DOHH2 (cell line): ENCODE measurements at regions not wholly inside any gene's neighbourhood (a gene's known extent, or its start where the extent isn't known, plus 50 kb on each side); places are given as distances from the start of the nearest gene placed in this dataset.

ENCODE experiments used
- H3F3A ChIP-seq: fragments of 200-600 bp; sonication (generic), shearing (Covaris generic); 2 replicates; pipeline ENCODE4 v1.6.0; 2016; ENCODE audit warnings: antibody characterized with exemption, mild to moderate bottlenecking; ENCODE audit not compliant: control insufficient read depth, insufficient read depth
- H3K27ac ChIP-seq: fragments of 200-600 bp; sonication (generic); 2 replicates; pipeline ENCODE4 v1.5.1; 2014; ENCODE audit warnings: low read depth, mild to moderate bottlenecking, low read length, moderate library complexity
- H3K27me3 ChIP-seq: fragments of 200-600 bp; sonication (generic); 2 replicates; pipeline ENCODE4 v1.6.1; 2014; ENCODE audit warnings: mild to moderate bottlenecking, low read length, mixed read lengths; ENCODE audit not compliant: control insufficient read depth
- H3K36me3 ChIP-seq: fragments of 200-600 bp; sonication (generic); 2 replicates; pipeline ENCODE4 v1.6.1; 2014; ENCODE audit warnings: mild to moderate bottlenecking, low read length, moderate library complexity, mixed read lengths; ENCODE audit not compliant: control insufficient read depth
- H3K4me1 ChIP-seq: fragments of 200-600 bp; sonication (generic); 2 replicates; pipeline ENCODE4 v1.6.1; 2014; ENCODE audit warnings: mild to moderate bottlenecking, low read length, mixed read lengths; ENCODE audit not compliant: control insufficient read depth
- H3K4me2 ChIP-seq: fragments of 200-600 bp; sonication (generic); 2 replicates; pipeline ENCODE4 v1.6.0; 2014; ENCODE audit warnings: mild to moderate bottlenecking, low read length, moderate library complexity
- H3K4me3 ChIP-seq: fragments of 200-600 bp; sonication (generic); 2 replicates; pipeline ENCODE4 v1.5.1; 2014; ENCODE audit warnings: mild to moderate bottlenecking, low read length, mixed read lengths
- H3K79me2 ChIP-seq: fragments of 200-600 bp; sonication (generic); 2 replicates; pipeline ENCODE4 v1.6.1; 2014; ENCODE audit warnings: mild to moderate bottlenecking, low read length, mixed read lengths; ENCODE audit not compliant: control insufficient read depth
- H3K9me2 ChIP-seq: fragments of 200-600 bp; sonication (generic); replicated peaks from 2 replicates; pipeline ENCODE4 v1.6.1; 2014; ENCODE audit warnings: mild to moderate bottlenecking, low read length, mixed read lengths; ENCODE audit not compliant: control insufficient read depth
- H3K9me3 ChIP-seq: fragments of 200-600 bp; sonication (generic); 2 replicates; pipeline ENCODE4 v1.6.1; 2014; ENCODE audit warnings: antibody characterized with exemption, low read length, mixed read lengths; ENCODE audit not compliant: control insufficient read depth, insufficient read depth
- H4K20me1 ChIP-seq: fragments of 200-600 bp; sonication (generic); 2 replicates; pipeline ENCODE4 v1.6.0; 2014; ENCODE audit warnings: low read depth, mild to moderate bottlenecking, antibody characterized with exemption, low read length, moderate library complexity; ENCODE audit not compliant: control insufficient read depth, insufficient read depth
- EZH2phosphoT487 ChIP-seq: fragments of 200-600 bp; sonication (generic); IDR thresholded peaks from 2 replicates; pipeline ENCODE4 v1.6.1; 2017; ENCODE audit warnings: borderline replicate concordance, mild to moderate bottlenecking, antibody characterized with exemption, low read length, moderate library complexity, mixed read lengths
- TF ChIP-seq, protein P1 (sequence below): fragments of 200-600 bp; sonication (generic); IDR thresholded peaks from one replicate; pipeline ENCODE4 v1.5.1; 2014; ENCODE audit warnings: antibody characterized with exemption, mild to moderate bottlenecking, low read depth, low read length; ENCODE audit not compliant: poor library complexity, severe bottlenecking

GRCh38 chr6:103798166-103798565 is 1061.6 kb downstream of the HACE1 start:
- H3K9me3 ChIP-seq = no peaks in the 10 kb centered on the region
- TF ChIP-seq EZH2phosphoT487 = no peak
- TF ChIP-seq, protein P1, sequence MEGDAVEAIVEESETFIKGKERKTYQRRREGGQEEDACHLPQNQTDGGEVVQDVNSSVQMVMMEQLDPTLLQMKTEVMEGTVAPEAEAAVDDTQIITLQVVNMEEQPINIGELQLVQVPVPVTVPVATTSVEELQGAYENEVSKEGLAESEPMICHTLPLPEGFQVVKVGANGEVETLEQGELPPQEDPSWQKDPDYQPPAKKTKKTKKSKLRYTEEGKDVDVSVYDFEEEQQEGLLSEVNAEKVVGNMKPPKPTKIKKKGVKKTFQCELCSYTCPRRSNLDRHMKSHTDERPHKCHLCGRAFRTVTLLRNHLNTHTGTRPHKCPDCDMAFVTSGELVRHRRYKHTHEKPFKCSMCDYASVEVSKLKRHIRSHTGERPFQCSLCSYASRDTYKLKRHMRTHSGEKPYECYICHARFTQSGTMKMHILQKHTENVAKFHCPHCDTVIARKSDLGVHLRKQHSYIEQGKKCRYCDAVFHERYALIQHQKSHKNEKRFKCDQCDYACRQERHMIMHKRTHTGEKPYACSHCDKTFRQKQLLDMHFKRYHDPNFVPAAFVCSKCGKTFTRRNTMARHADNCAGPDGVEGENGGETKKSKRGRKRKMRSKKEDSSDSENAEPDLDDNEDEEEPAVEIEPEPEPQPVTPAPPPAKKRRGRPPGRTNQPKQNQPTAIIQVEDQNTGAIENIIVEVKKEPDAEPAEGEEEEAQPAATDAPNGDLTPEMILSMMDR = no peak
- H3K27ac ChIP-seq = no peak overlapping the region
- H4K20me1 ChIP-seq = no peaks in the 10 kb centered on the region
- no peak overlapping the region for H3K4me2 ChIP-seq
- no peak overlapping the region for H3K4me3 ChIP-seq
- no peaks in the 10 kb centered on the region for H3K79me2 ChIP-seq
- H3K4me1 ChIP-seq = no peaks in the 10 kb centered on the region
- H3K36me3 ChIP-seq = no peaks in the 10 kb centered on the region
- H3K27me3 ChIP-seq = no peaks in the 10 kb centered on the region
- H3F3A ChIP-seq = no peaks in the 10 kb centered on the region
- H3K9me2 ChIP-seq = no peaks in the 10 kb centered on the region

GRCh38 chr6:103797738-103798137 is 1062.0 kb downstream of the HACE1 start:
- no peaks in the 10 kb centered on the region for H3F3A ChIP-seq
- no peaks in the 10 kb centered on the region for H4K20me1 ChIP-seq
- no peaks in the 10 kb centered on the region for H3K79me2 ChIP-seq
- no peaks in the 10 kb centered on the region for H3K27me3 ChIP-seq
- no peaks in the 10 kb centered on the region for H3K9me2 ChIP-seq
- H3K4me1 ChIP-seq = no peaks in the 10 kb centered on the region
- H3K27ac ChIP-seq = no peak overlapping the region
- no peaks in the 10 kb centered on the region for H3K36me3 ChIP-seq
- TF ChIP-seq EZH2phosphoT487 = no peak
- TF ChIP-seq, protein P1 = peak; percentile 32
- no peak overlapping the region for H3K4me2 ChIP-seq
- H3K9me3 ChIP-seq = no peaks in the 10 kb centered on the region
- no peak overlapping the region for H3K4me3 ChIP-seq

GRCh38 chr6:103791458-103791857 is 1068.3 kb downstream of the HACE1 start:
- H3K27me3 ChIP-seq = no peaks in the 10 kb centered on the region
- no peaks in the 10 kb centered on the region for H3K9me3 ChIP-seq
- no peaks in the 10 kb centered on the region; the same call in 1 of the 2 replicates for H3K9me2 ChIP-seq
- H3K4me1 ChIP-seq = no peaks in the 10 kb centered on the region
- no peak overlapping the region for H3K4me3 ChIP-seq
- no peak overlapping the region for H3K4me2 ChIP-seq
- no peaks in the 10 kb centered on the region for H4K20me1 ChIP-seq
- TF ChIP-seq, protein P1 = no peak
- TF ChIP-seq EZH2phosphoT487 = no peak
- no peak overlapping the region for H3K27ac ChIP-seq
- H3K79me2 ChIP-seq = no peaks in the 10 kb centered on the region
- no peaks in the 10 kb centered on the region for H3K36me3 ChIP-seq
- H3F3A ChIP-seq = no peaks in the 10 kb centered on the region

DNA sequence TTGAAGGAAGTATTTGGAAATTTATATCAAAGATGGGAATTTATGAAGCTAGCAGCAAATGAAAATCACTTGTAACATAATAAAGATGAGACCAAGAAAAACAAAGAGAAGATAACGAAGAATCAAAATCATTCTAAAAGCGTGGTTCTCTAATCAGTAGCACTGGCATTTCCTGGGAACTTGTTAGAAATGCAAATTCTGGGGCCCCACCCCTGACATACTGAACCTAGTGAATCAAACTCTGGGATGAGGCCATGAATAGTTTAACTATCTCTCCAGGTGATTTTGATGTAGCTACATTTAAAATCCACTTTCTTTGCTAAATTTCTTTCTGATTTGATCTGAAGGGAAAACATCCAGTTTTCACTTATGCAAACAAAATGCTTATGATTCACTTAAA is 1075.6 kb downstream of the HACE1 start:
- H4K20me1 ChIP-seq = no peaks in the 10 kb centered on the region

More for the DNA sequence above, 1075.6 kb downstream of the HACE1 start:
- TF ChIP-seq EZH2phosphoT487 = no peak
- TF ChIP-seq, protein P1 = no peak
- no peak overlapping the region for H3K4me2 ChIP-seq
- H3K4me1 ChIP-seq = no peaks in the 10 kb centered on the region
- H3K9me3 ChIP-seq = no peaks in the 10 kb centered on the region
- no peaks in the 10 kb centered on the region for H3K36me3 ChIP-seq
- H3K79me2 ChIP-seq = no peaks in the 10 kb centered on the region
- no peaks in the 10 kb centered on the region for H3K27me3 ChIP-seq
- no peak overlapping the region for H3K27ac ChIP-seq
- H3F3A ChIP-seq = no peaks in the 10 kb centered on the region
- no peaks in the 10 kb centered on the region for H3K9me2 ChIP-seq
- H3K4me3 ChIP-seq = no peak overlapping the region
